ENCODE measurements at regions not wholly inside any gene's neighbourhood (a gene's known extent, or its start where the extent isn't known, plus 50 kb on each side); places are given as distances from the start of the nearest gene placed in this dataset.

GRCh38 chr12:59096246-59096645 lies 175.9 kb upstream of the LRIG3 start:
- in situ Hi-C loops (cut with MboI; ENCODE audit: low pct_unique_long_range_greater_than_20kb, low sequenced_read_pairs, unreplicated experiment) = no loop called here
- DNase-seq (ENCODE audit: low spot score) = no peak
- TF ChIP-seq, protein P1, sequence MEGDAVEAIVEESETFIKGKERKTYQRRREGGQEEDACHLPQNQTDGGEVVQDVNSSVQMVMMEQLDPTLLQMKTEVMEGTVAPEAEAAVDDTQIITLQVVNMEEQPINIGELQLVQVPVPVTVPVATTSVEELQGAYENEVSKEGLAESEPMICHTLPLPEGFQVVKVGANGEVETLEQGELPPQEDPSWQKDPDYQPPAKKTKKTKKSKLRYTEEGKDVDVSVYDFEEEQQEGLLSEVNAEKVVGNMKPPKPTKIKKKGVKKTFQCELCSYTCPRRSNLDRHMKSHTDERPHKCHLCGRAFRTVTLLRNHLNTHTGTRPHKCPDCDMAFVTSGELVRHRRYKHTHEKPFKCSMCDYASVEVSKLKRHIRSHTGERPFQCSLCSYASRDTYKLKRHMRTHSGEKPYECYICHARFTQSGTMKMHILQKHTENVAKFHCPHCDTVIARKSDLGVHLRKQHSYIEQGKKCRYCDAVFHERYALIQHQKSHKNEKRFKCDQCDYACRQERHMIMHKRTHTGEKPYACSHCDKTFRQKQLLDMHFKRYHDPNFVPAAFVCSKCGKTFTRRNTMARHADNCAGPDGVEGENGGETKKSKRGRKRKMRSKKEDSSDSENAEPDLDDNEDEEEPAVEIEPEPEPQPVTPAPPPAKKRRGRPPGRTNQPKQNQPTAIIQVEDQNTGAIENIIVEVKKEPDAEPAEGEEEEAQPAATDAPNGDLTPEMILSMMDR (IDR thresholded peaks at IDR 0.05; ENCODE audit: extremely low read depth, insufficient read depth, missing control alignments) = no peak

GRCh38 chr12:59093073-59093772 lies 172.9 kb upstream of the LRIG3 start:
- in situ Hi-C loops (cut with MboI; ENCODE audit: low pct_unique_long_range_greater_than_20kb, low sequenced_read_pairs, unreplicated experiment) = no loop called here
- no peak for DNase-seq (ENCODE audit: low spot score)

DNA sequence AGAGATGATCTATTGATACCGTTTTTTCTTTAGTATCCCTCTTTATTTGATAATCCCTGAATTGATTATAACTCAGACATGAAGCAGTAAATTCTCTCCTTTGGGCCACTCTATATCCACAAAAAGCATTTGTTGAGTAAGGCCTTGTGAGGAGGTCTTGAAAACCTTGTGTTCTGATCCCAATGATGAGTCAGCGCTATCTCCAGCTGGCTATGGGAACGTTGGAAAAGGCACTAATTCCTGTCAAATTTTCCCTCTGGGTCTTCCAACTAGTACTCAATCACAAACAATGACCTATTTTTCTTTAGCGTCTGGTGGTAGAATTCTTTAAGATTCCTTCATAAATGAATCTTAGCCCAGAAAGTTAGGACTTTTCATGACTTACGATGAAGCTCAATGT lies 168.4 kb upstream of the LRIG3 start:
- TF ChIP-seq, protein P1 (IDR thresholded peaks at IDR 0.05; ENCODE audit: extremely low read depth, insufficient read depth, missing control alignments) = no peak
- in situ Hi-C loops (cut with MboI; ENCODE audit: low pct_unique_long_range_greater_than_20kb, low sequenced_read_pairs, unreplicated experiment) = no loop called here
- no peak for DNase-seq (ENCODE audit: low spot score)

More at GRCh38 chr12:59093073-59093772, 172.9 kb upstream of the LRIG3 start:
- TF ChIP-seq, protein P1 (IDR thresholded peaks at IDR 0.05; ENCODE audit: extremely low read depth, insufficient read depth, missing control alignments) = no peak

DNA sequence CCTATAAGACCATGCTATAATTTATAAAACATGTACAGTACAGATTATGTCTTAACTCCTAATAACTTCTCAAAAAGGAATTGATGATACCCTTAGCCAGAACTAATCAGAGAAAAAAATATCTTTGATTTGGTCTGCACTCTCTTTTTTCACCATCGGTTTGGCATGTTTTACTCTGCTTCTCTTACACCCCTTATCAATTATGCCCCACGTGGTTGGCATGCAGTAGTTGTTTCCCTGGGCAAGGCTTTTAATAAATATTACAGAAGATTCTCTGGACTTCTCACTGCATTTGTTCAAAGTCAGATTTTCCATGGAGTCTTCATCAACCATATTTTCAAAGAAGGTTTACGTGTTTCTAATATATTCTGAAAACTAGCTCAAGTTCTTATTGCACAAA lies 167.4 kb upstream of the LRIG3 start:
- in situ Hi-C loops (cut with MboI; ENCODE audit: low pct_unique_long_range_greater_than_20kb, low sequenced_read_pairs, unreplicated experiment) = no loop called here
- TF ChIP-seq, protein P1 (IDR thresholded peaks at IDR 0.05; ENCODE audit: extremely low read depth, insufficient read depth, missing control alignments) = no peak
- no peak for DNase-seq (ENCODE audit: low spot score)

- DNase-seq (ENCODE audit: low spot score) = no peak
- TF ChIP-seq, protein P1 (IDR thresholded peaks at IDR 0.05; ENCODE audit: extremely low read depth, insufficient read depth, missing control alignments) = peak; percentile 40
- in situ Hi-C loops (cut with MboI; ENCODE audit: low pct_unique_long_range_greater_than_20kb, low sequenced_read_pairs, unreplicated experiment) = no loop called here
Measured at GRCh38 chr12:59087077-59087673, 166.9 kb upstream of the LRIG3 start.

DNA sequence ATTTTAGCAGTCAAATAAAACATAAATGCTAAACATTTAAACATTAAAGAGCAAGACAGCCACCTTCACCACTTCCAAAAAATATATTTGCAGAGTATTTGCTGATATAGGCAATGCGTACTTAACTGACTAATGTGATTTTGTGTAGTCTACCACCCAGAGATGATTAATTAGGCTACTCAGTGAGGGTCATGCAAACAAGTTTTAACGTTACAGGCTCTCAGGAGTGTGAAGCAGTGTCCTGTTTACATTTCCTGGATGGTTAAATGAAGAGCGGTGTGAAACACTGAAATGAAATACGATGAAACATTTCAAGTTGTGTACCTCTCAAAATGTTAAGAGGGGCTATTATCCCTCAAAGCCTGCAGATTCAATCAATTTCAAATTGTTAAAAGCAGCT lies 165.8 kb upstream of the LRIG3 start:
- in situ Hi-C loops (cut with MboI; ENCODE audit: low pct_unique_long_range_greater_than_20kb, low sequenced_read_pairs, unreplicated experiment) = no loop called here
- DNase-seq (ENCODE audit: low spot score) = no peak
- TF ChIP-seq, protein P1 (IDR thresholded peaks at IDR 0.05; ENCODE audit: extremely low read depth, insufficient read depth, missing control alignments) = no peak

All from GM13977 (cell line).